Right atrium auricular region (tissue), 2 donors: ENCODE measurements at regions not wholly inside any gene's neighbourhood (a gene's known extent, or its start where the extent isn't known, plus 50 kb on each side); places are given as distances from the start of the nearest gene placed in this dataset.

ENCODE experiments used
- DNase-seq: peaks from one replicate; pipeline ENCODE4 v3.0.0-alpha.2; 2019; ENCODE audit warnings: low spot score
- H3K27ac ChIP-seq, 2 donors: fragments of 200-600 bp; sonication (generic); 1 replicate in 1 of 2; 2 replicates in 1 of 2; pipeline ENCODE4 v1.5.1; 2016 to 2019
- H3K27me3 ChIP-seq, 2 donors: fragments of 200-600 bp; sonication (generic); one replicate each; pipeline versions ENCODE4 v1.5.1 to v1.6.0; 2017 to 2019
- H3K36me3 ChIP-seq: fragments of 200-600 bp; sonication (generic); one replicate; pipeline ENCODE4 v1.5.1; 2016
- H3K4me1 ChIP-seq, 2 donors: fragments of 200-600 bp; sonication (generic); one replicate each; pipeline versions ENCODE4 v1.5.1 to v1.6.0; 2017 to 2019
- H3K4me3 ChIP-seq, 2 donors: fragments of 200-600 bp; sonication (generic); 1 replicate in 1 of 2; 2 replicates in 1 of 2; pipeline ENCODE4 v1.5.1; 2017 to 2019; ENCODE audit warnings: mild to moderate bottlenecking in 1 of 2, moderate library complexity in 1 of 2
- H3K9me3 ChIP-seq, 2 donors: fragments of 200-600 bp; sonication (generic); one replicate each; pipeline ENCODE4 v1.5.1; 2019
- TF ChIP-seq, protein P1 (sequence below), 2 donors: fragments of 200-600 bp; sonication (generic); IDR thresholded peaks; one replicate each; pipeline ENCODE4 v1.5.1; 2019; ENCODE audit warnings: antibody characterized with exemption in 2 of 2

DNA sequence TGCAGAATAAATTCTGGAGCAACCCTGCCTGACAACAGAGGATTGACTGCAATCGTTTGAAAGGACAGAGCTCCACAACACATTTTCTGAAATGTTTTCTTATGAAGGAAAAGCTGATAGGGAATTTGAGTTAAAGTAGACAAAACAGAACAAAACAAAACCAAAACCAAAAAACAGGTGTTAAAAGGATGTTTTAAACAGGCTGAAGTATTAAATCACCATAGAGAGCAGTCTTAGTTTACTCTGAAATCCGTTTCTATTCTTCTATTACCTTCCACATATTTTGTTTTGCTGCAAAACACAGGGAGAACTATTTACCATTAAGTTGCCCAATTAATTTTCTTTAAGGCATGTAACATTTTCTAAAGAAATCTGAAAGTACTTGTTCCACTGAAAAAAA, 93.4 kb upstream of the MLIP start:
- peak overlapping the region in 1 of 2 donors; percentile 77 for H3K27ac ChIP-seq
- H3K9me3 ChIP-seq: peaks cover 0 to 6% of the 10 kb centered on the region in 2 donors
- H3K27me3 ChIP-seq: no peaks in the 10 kb centered on the region
- no peaks in the 10 kb centered on the region for H3K36me3 ChIP-seq
- no peak overlapping the region for H3K4me3 ChIP-seq
- H3K4me1 ChIP-seq: peaks cover 0 to 4% of the 10 kb centered on the region in 2 donors
- TF ChIP-seq, protein P1, sequence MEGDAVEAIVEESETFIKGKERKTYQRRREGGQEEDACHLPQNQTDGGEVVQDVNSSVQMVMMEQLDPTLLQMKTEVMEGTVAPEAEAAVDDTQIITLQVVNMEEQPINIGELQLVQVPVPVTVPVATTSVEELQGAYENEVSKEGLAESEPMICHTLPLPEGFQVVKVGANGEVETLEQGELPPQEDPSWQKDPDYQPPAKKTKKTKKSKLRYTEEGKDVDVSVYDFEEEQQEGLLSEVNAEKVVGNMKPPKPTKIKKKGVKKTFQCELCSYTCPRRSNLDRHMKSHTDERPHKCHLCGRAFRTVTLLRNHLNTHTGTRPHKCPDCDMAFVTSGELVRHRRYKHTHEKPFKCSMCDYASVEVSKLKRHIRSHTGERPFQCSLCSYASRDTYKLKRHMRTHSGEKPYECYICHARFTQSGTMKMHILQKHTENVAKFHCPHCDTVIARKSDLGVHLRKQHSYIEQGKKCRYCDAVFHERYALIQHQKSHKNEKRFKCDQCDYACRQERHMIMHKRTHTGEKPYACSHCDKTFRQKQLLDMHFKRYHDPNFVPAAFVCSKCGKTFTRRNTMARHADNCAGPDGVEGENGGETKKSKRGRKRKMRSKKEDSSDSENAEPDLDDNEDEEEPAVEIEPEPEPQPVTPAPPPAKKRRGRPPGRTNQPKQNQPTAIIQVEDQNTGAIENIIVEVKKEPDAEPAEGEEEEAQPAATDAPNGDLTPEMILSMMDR (IDR thresholded peaks at IDR 0.05): no peak
- DNase-seq: no peak

DNA sequence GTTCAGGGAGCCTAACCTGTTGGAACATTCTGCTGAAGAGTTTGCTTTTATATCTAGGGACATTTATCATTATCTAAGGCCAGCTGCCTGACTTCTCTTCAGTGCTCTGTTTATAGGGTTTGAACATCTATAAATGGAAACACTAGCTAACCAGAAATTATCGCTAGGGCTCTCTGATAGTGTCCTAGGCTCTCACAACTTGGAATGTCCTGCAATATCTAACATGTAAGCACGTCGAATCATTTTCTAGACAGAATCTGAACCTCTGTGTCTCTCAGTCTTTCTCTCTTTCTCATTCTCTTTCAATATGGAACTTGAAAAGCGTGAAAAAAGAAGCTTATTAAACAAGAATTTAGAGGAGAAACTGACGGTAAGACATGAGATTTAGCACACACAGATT, 92.5 kb upstream of the MLIP start:
- Histone ChIP-seq H3K4me1 (peaks cover 0 to 4% of the 10 kb centered on the region in 2 donors), H3K9me3 (peaks cover 0 to 3% of the 10 kb centered on the region in 2 donors), H3K36me3 (no peaks in the 10 kb centered on the region), H3K27me3 (no peaks in the 10 kb centered on the region), H3K4me3 (peak overlapping the region; percentile 44 to 53), H3K27ac (peak overlapping the region; percentile 70 to 77)
- no peak for DNase-seq
- TF ChIP-seq, protein P1 (IDR thresholded peaks at IDR 0.05): no peak

DNA sequence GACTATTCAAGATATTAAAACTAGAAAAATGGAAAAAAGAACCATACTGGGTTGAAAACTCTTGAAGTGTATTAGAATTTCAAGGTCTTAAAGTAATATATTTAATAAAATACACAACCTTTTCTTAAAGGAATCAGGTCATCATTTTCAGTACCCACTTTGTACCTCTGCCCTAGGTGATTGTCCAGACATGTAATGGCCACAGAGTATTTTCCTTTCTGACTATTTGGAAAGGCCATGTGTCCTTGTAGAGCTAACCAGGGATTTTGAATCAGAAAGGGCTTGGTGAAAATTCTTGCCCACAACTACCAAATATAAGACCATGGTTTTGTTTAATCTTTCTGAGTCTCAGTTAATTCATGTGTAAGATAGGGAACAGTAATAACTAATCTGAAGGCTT, 91.4 kb upstream of the MLIP start:
- TF ChIP-seq, protein P1 (IDR thresholded peaks at IDR 0.05): no peak
- no peak for DNase-seq
- H3K36me3 ChIP-seq: no peaks in the 10 kb centered on the region
- H3K27me3 ChIP-seq: no peaks in the 10 kb centered on the region
- H3K4me1 ChIP-seq: peaks cover 0 to 4% of the 10 kb centered on the region in 2 donors
- H3K9me3 ChIP-seq: no peaks in the 10 kb centered on the region
- peak overlapping the region; percentile 70 to 77 for H3K27ac ChIP-seq
- H3K4me3 ChIP-seq: peak overlapping the region; percentile 44 to 53

DNA sequence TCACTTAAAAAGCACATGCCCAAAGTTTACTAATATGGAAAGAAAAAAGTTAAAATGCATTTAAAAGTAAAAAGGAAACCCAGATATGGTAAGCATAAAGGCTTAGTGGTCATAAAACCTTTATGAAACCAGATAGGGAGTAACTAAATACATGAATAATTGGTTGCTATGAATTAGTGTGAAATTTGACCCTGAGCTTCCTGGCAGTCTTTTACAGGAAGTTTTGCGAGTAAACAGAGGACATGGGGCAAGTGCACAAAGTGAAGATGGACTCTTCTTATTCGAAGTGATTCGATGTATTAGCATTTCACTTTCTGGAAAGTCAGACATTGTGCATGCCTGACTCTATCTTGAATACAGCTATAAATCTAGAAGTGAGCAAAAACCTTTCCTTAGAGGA, 90.9 kb upstream of the MLIP start:
- no peaks in the 10 kb centered on the region for H3K36me3 ChIP-seq
- H3K9me3 ChIP-seq: no peaks in the 10 kb centered on the region
- TF ChIP-seq, protein P1 (IDR thresholded peaks at IDR 0.05): no peak
- peaks cover 0 to 4% of the 10 kb centered on the region in 2 donors for H3K4me1 ChIP-seq
- peak overlapping the region; percentile 70 to 77 for H3K27ac ChIP-seq
- H3K4me3 ChIP-seq: peak overlapping the region; percentile 44 to 53
- no peak for DNase-seq
- no peaks in the 10 kb centered on the region for H3K27me3 ChIP-seq

DNA sequence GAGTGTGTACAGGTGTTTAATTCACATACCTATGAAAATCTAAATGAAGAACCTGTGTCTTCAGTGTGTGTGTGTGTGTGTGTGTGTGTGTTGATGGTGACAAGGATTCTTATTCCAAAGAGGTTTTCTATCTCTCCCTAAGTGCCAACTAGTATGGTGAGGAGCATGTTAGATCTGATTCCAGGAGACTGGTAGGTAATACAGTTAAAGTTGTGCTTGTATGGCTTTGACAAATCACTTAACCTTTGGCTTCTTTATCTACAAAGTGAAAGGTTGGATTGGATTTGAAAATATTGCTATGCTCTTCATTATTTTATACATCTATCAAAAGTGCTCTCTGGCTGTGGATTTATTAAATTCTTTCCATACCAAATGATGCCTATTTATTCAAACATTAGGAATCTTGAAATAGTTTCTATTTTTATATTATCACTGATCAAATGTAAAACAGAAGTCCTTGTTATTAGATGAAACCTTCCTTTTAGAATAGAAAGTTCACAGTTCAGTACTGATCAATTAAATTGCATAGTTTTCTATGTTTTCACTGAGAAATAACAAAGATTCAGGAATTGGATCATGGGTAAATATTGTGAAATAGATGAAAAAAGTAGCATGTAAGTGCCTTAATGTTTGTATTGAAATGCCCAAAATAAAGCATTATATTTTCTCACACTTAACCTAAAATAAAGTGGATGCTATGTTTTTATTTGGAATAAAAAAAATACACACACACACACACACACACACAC, 84.4 kb upstream of the MLIP start:
- no peaks in the 10 kb centered on the region for H3K36me3 ChIP-seq
- H3K9me3 ChIP-seq: no peaks in the 10 kb centered on the region
- H3K4me1 ChIP-seq: peaks cover 0 to 12% of the 10 kb centered on the region in 2 donors
- no peaks in the 10 kb centered on the region for H3K27me3 ChIP-seq
- no peak for DNase-seq
- H3K27ac ChIP-seq: no peak overlapping the region
- no peak overlapping the region for H3K4me3 ChIP-seq
- TF ChIP-seq, protein P1 (IDR thresholded peaks at IDR 0.05): no peak

DNA sequence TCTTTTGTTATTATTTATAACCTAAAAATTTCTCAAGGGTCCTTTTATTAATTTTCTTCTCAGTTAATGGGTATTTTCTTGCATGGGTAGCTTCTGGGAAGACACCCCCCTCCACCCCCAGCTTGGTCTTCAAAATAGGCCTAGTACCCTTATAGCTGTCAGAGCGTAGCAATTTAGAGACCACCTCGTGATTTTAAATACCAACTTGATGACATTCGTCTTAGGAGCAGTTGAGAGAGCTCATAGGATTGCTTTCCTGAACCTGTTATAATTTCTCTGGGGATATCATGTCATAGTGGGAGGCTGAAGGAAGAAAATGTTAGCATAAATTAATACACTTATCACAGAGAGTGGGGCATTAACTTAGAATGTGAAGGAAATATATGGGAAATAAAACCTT, 83.1 kb upstream of the MLIP start:
- Histone ChIP-seq H3K9me3 (no peaks in the 10 kb centered on the region), H3K4me1 (peaks cover 0 to 12% of the 10 kb centered on the region in 2 donors), H3K27ac (peak overlapping the region in 1 of 2 donors; percentile 17), H3K4me3 (no peak overlapping the region), H3K27me3 (no peaks in the 10 kb centered on the region), H3K36me3 (no peaks in the 10 kb centered on the region)
- TF ChIP-seq, protein P1 (IDR thresholded peaks at IDR 0.05): no peak
- DNase-seq: no peak
